ENCODE measurements at regions not wholly inside any gene's neighbourhood (a gene's known extent, or its start where the extent isn't known, plus 50 kb on each side); places are given as distances from the start of the nearest gene placed in this dataset.

GRCh38 chr20:7087803-7088202, 320.3 kb downstream of the BMP2 start:
- DNase-seq = no peak

GRCh38 chr20:7090001-7090400, 322.5 kb downstream of the BMP2 start:
- no peak for DNase-seq

GRCh38 chr20:7090811-7091210, 323.3 kb downstream of the BMP2 start:
- no peak for DNase-seq

- DNase-seq = no peak
These were observed 324.2 kb downstream of the BMP2 start for GRCh38 chr20:7091655-7092054.

GRCh38 chr20:7094438-7094997, 327.0 kb downstream of the BMP2 start:
- peak in 1 of 2 experiments; percentile 31 for DNase-seq

GRCh38 chr20:7106910-7107309, 339.4 kb downstream of the BMP2 start:
- DNase-seq = no peak

- no peak for DNase-seq
These were observed 341.4 kb downstream of the BMP2 start for GRCh38 chr20:7108929-7109328.

- DNase-seq = peak in 1 of 2 experiments; percentile 35
These were observed 346.3 kb downstream of the BMP2 start for GRCh38 chr20:7113577-7114466.

- no peak for DNase-seq
These were observed 356.0 kb downstream of the BMP2 start for GRCh38 chr20:7123457-7123856.

- no peak for DNase-seq
These were observed 356.6 kb downstream of the BMP2 start for GRCh38 chr20:7124120-7124519.

GRCh38 chr20:7136886-7137285, 369.4 kb downstream of the BMP2 start:
- no peak for DNase-seq

GRCh38 chr20:7137395-7138151, 370.1 kb downstream of the BMP2 start:
- DNase-seq = no peak

GRCh38 chr20:7144464-7144863, 377.0 kb downstream of the BMP2 start:
- no peak for DNase-seq

- DNase-seq = no peak
These were observed 379.2 kb downstream of the BMP2 start for GRCh38 chr20:7146552-7147219.

GRCh38 chr20:7147220-7147601, 379.7 kb downstream of the BMP2 start:
- DNase-seq = no peak

GRCh38 chr20:7151676-7152470, 384.4 kb downstream of the BMP2 start:
- DNase-seq = no peak

- no peak for DNase-seq
These were observed 387.8 kb downstream of the BMP2 start for GRCh38 chr20:7155282-7155681.

- no peak for DNase-seq
These were observed 388.3 kb downstream of the BMP2 start for GRCh38 chr20:7155794-7156193.

- no peak for DNase-seq
These were observed 392.4 kb downstream of the BMP2 start for GRCh38 chr20:7159903-7160302.

GRCh38 chr20:7161690-7162089, 394.2 kb downstream of the BMP2 start:
- no peak for DNase-seq

- DNase-seq = no peak
These were observed 404.4 kb downstream of the BMP2 start for GRCh38 chr20:7171911-7172310.

- DNase-seq = no peak
These were observed 407.1 kb downstream of the BMP2 start for GRCh38 chr20:7174554-7174953.
